ENCODE measurements at regions not wholly inside any gene's neighbourhood (a gene's known extent, or its start where the extent isn't known, plus 50 kb on each side); places are given as distances from the start of the nearest gene placed in this dataset.

DNA sequence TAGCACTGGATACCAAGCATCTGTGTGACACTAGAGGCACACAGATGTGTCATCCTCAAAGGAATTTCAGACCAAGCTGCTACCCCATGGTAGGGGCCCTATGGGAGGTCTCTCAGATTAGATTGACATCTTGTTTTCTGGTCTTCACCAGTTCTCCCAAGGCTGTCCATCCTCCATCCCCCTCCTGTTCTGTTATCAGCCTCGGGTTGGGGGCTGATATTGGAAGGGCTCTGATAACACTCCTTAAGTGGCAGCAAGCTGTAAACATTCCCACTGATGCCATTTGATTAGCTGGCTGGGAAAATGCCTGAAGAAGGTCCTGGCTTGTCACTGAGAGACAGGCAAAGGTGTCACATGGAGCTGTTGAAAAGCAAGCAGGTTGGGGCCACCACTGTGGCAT, 185.9 kb upstream of the RBM19 start (continued):
- TF ChIP-seq, protein P1, sequence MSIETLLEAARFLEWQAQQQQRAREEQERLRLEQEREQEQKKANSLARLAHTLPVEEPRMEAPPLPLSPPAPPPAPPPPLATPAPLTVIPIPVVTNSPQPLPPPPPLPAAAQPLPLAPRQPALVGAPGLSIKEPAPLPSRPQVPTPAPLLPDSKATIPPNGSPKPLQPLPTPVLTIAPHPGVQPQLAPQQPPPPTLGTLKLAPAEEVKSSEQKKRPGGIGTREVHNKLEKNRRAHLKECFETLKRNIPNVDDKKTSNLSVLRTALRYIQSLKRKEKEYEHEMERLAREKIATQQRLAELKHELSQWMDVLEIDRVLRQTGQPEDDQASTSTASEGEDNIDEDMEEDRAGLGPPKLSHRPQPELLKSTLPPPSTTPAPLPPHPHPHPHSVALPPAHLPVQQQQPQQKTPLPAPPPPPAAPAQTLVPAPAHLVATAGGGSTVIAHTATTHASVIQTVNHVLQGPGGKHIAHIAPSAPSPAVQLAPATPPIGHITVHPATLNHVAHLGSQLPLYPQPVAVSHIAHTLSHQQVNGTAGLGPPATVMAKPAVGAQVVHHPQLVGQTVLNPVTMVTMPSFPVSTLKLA (conservative IDR thresholded peaks at IDR 0.05) = no peak
- no peak for TF ChIP-seq ZNF146 (CRISPR knock-in tag; IDR thresholded peaks at IDR 0.05; ENCODE audit: unreplicated experiment)
- TF ChIP-seq, protein P2, sequence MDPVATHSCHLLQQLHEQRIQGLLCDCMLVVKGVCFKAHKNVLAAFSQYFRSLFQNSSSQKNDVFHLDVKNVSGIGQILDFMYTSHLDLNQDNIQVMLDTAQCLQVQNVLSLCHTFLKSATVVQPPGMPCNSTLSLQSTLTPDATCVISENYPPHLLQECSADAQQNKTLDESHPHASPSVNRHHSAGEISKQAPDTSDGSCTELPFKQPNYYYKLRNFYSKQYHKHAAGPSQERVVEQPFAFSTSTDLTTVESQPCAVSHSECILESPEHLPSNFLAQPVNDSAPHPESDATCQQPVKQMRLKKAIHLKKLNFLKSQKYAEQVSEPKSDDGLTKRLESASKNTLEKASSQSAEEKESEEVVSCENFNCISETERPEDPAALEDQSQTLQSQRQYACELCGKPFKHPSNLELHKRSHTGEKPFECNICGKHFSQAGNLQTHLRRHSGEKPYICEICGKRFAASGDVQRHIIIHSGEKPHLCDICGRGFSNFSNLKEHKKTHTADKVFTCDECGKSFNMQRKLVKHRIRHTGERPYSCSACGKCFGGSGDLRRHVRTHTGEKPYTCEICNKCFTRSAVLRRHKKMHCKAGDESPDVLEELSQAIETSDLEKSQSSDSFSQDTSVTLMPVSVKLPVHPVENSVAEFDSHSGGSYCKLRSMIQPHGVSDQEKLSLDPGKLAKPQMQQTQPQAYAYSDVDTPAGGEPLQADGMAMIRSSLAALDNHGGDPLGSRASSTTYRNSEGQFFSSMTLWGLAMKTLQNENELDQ (CRISPR knock-in tag; IDR thresholded peaks at IDR 0.05; ENCODE audit: borderline replicate concordance) = no peak
- TF ChIP-seq SOX6 (IDR thresholded peaks at IDR 0.05) = no peak
- no peak for TF ChIP-seq MAFG (tag; conservative IDR thresholded peaks at IDR 0.05)
- TF ChIP-seq, protein P3, sequence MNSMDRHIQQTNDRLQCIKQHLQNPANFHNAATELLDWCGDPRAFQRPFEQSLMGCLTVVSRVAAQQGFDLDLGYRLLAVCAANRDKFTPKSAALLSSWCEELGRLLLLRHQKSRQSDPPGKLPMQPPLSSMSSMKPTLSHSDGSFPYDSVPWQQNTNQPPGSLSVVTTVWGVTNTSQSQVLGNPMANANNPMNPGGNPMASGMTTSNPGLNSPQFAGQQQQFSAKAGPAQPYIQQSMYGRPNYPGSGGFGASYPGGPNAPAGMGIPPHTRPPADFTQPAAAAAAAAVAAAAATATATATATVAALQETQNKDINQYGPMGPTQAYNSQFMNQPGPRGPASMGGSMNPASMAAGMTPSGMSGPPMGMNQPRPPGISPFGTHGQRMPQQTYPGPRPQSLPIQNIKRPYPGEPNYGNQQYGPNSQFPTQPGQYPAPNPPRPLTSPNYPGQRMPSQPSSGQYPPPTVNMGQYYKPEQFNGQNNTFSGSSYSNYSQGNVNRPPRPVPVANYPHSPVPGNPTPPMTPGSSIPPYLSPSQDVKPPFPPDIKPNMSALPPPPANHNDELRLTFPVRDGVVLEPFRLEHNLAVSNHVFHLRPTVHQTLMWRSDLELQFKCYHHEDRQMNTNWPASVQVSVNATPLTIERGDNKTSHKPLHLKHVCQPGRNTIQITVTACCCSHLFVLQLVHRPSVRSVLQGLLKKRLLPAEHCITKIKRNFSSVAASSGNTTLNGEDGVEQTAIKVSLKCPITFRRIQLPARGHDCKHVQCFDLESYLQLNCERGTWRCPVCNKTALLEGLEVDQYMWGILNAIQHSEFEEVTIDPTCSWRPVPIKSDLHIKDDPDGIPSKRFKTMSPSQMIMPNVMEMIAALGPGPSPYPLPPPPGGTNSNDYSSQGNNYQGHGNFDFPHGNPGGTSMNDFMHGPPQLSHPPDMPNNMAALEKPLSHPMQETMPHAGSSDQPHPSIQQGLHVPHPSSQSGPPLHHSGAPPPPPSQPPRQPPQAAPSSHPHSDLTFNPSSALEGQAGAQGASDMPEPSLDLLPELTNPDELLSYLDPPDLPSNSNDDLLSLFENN (IDR thresholded peaks at IDR 0.05; ENCODE audit: low read depth in 2 of 2, low read length in 2 of 2) = no peak
